ENCODE measurements at regions not wholly inside any gene's neighbourhood (a gene's known extent, or its start where the extent isn't known, plus 50 kb on each side); places are given as distances from the start of the nearest gene placed in this dataset.

DNA sequence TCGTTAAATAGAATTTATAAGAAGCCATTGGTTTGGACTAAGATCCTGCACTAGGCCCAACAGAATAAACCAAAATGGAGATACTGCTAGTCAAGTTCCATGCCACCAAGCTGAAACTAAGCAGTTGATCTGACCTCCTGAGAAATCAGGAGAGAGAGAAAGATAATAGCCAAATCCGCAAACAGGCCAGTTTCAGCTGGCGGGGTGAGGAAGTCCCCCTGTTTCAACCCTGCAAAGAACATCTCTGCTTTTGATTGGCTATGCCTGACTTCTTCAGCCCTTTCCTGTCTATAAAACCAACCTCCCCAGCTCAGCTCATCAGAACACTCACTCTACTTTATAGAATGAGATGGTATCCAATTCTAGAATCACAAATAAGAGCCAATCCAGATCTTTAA, 543.3 kb upstream of the ID2 start:
- no peaks in the 10 kb centered on the region for H3K4me1 Mint-ChIP-seq (ENCODE audit: unreplicated experiment)
- peaks cover 5% of the 10 kb centered on the region for H3K27me3 Mint-ChIP-seq (ENCODE audit: unreplicated experiment)
- H3K36me3 Mint-ChIP-seq (ENCODE audit: unreplicated experiment): no peaks in the 10 kb centered on the region
- H3K9me3 Mint-ChIP-seq (ENCODE audit: unreplicated experiment): no peaks in the 10 kb centered on the region
- TF ChIP-seq, protein P1, sequence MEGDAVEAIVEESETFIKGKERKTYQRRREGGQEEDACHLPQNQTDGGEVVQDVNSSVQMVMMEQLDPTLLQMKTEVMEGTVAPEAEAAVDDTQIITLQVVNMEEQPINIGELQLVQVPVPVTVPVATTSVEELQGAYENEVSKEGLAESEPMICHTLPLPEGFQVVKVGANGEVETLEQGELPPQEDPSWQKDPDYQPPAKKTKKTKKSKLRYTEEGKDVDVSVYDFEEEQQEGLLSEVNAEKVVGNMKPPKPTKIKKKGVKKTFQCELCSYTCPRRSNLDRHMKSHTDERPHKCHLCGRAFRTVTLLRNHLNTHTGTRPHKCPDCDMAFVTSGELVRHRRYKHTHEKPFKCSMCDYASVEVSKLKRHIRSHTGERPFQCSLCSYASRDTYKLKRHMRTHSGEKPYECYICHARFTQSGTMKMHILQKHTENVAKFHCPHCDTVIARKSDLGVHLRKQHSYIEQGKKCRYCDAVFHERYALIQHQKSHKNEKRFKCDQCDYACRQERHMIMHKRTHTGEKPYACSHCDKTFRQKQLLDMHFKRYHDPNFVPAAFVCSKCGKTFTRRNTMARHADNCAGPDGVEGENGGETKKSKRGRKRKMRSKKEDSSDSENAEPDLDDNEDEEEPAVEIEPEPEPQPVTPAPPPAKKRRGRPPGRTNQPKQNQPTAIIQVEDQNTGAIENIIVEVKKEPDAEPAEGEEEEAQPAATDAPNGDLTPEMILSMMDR (IDR thresholded peaks at IDR 0.05): no peak
- no peak overlapping the region for H3K27ac Mint-ChIP-seq (ENCODE audit: unreplicated experiment)
- no peak for DNase-seq (ENCODE audit: extremely low spot score, unreplicated experiment)
- no peak overlapping the region for H3K4me3 Mint-ChIP-seq (ENCODE audit: unreplicated experiment)

DNA sequence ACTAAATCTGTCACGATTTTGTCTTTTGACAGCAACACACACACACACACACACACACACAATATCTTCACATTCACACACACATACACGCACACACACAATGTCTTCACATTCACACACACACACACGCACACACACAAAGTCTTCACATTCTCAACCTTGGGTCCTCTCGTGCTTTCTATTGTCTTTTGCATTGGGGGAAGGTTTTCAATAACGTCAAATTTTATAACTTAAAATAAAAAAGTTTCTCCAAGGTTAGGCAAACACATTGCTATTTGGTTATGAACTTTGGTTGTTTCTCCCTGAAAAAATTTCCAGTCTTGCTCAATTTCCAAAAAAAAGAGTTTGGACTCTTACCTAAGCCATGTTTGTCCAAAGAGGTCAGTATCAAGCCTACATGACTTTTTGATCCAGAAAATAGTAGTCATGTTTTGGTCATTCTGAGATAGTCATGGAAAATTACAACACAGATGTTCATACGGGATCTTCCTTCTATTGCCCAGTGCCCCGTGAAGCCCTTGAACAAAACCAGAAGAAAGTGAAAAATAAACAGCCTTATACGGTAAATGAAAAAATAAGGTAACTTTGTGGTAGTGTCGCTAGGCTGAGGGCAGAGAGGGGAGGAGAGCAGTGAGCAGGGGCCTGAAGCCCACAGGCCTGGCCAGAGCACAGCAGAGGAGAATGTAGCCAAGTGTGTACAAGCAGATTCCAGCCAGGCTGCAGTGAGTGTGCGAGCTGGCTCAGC, 542.8 kb upstream of the ID2 start:
- H3K4me3 Mint-ChIP-seq (ENCODE audit: unreplicated experiment): no peak overlapping the region
- no peaks in the 10 kb centered on the region for H3K36me3 Mint-ChIP-seq (ENCODE audit: unreplicated experiment)
- no peak for DNase-seq (ENCODE audit: extremely low spot score, unreplicated experiment)
- no peaks in the 10 kb centered on the region for H3K4me1 Mint-ChIP-seq (ENCODE audit: unreplicated experiment)
- peaks cover 5% of the 10 kb centered on the region for H3K27me3 Mint-ChIP-seq (ENCODE audit: unreplicated experiment)
- TF ChIP-seq, protein P1 (IDR thresholded peaks at IDR 0.05): no peak
- H3K27ac Mint-ChIP-seq (ENCODE audit: unreplicated experiment): no peak overlapping the region
- no peaks in the 10 kb centered on the region for H3K9me3 Mint-ChIP-seq (ENCODE audit: unreplicated experiment)

DNA sequence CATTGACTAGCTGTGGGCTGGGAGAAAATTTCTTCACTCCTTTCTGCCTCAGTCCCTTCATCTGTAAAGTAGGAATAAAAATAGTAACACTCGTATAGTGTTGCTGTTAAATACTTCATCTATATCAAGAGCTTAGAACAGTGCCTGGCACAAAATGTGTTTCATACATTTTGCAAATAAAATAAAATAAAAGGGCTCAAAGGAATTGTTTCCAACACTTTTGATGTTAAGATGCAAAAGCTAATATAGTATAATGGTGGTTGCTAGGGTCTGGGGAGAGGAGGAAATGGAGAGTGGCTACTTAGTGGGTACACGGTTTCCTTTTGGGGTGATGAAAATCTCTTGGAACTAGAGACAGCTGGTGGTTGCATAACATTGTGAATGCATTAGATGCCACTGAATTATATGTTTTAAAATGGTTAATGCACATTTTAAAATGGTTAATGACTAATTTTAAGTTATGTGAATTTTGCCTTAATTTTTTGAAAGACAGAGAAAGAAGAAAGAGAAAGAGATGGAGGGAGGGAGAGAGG, 542.1 kb upstream of the ID2 start:
- no peaks in the 10 kb centered on the region for H3K36me3 Mint-ChIP-seq (ENCODE audit: unreplicated experiment)
- DNase-seq (ENCODE audit: extremely low spot score, unreplicated experiment): no peak
- H3K27me3 Mint-ChIP-seq (ENCODE audit: unreplicated experiment): peaks cover 5% of the 10 kb centered on the region
- H3K9me3 Mint-ChIP-seq (ENCODE audit: unreplicated experiment): no peaks in the 10 kb centered on the region
- TF ChIP-seq, protein P1 (IDR thresholded peaks at IDR 0.05): no peak
- H3K4me3 Mint-ChIP-seq (ENCODE audit: unreplicated experiment): no peak overlapping the region
- no peak overlapping the region for H3K27ac Mint-ChIP-seq (ENCODE audit: unreplicated experiment)
- H3K4me1 Mint-ChIP-seq (ENCODE audit: unreplicated experiment): no peaks in the 10 kb centered on the region

DNA sequence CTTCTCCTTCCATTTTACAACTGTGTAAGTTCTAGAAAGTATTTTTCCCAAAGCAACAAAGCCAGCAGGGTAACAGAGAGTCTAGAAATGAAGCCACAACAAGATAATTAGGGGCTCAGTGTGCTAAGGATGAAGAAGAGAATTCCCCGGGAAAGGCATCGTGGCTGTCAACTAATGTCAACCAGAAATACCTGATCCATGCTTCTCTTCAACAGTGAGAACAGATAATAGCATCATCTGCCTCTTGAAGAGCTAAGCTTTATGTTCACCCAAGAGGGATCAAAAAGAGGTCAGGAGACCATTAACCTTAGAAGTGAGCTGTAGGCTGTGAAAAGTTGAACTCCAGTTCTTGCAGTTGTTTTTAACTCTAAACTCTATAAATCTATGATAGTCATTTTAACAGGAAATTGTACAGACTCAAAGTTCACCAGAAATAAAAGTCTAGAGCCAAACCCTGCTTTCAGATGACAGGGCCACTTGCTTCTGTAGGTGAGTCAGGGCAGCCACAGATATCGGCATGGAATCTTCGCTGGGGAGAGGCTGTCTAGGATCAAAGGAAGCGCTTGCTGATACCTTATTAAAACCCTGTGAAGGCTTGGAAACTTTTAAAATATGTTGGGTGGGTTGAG, 540.7 kb upstream of the ID2 start:
- no peaks in the 10 kb centered on the region for H3K9me3 Mint-ChIP-seq (ENCODE audit: unreplicated experiment)
- TF ChIP-seq, protein P1 (IDR thresholded peaks at IDR 0.05): no peak
- no peaks in the 10 kb centered on the region for H3K27me3 Mint-ChIP-seq (ENCODE audit: unreplicated experiment)
- no peak overlapping the region for H3K4me3 Mint-ChIP-seq (ENCODE audit: unreplicated experiment)
- peaks cover 3% of the 10 kb centered on the region for H3K4me1 Mint-ChIP-seq (ENCODE audit: unreplicated experiment)
- no peak overlapping the region for H3K27ac Mint-ChIP-seq (ENCODE audit: unreplicated experiment)
- DNase-seq (ENCODE audit: extremely low spot score, unreplicated experiment): no peak
- no peaks in the 10 kb centered on the region for H3K36me3 Mint-ChIP-seq (ENCODE audit: unreplicated experiment)

DNA sequence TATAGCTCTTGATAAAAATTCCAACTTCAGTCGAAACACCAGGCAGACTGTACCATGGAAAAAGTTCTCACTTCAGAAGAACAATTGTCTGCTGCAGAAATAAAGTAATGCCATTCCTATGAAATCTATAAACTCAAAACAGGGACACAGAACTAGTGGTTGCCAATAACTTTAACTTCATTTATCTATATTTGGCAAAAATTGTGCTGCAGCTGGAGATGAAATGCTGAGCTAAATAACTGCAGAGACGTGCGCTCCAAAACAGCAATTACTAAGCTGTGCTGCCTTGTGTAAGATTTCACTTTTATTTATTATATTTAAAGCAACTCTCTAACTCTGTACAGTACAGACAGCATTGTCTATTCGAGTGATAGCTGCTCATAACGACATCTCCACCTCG, 540.1 kb upstream of the ID2 start:
- no peaks in the 10 kb centered on the region for H3K27me3 Mint-ChIP-seq (ENCODE audit: unreplicated experiment)

More for the DNA sequence above, 540.1 kb upstream of the ID2 start:
- no peak for DNase-seq (ENCODE audit: extremely low spot score, unreplicated experiment)
- Mint-ChIP-seq H3K9me3 (ENCODE audit: unreplicated experiment) (no peaks in the 10 kb centered on the region), H3K4me3 (ENCODE audit: unreplicated experiment) (no peak overlapping the region), H3K4me1 (ENCODE audit: unreplicated experiment) (peaks cover 3% of the 10 kb centered on the region), H3K36me3 (ENCODE audit: unreplicated experiment) (no peaks in the 10 kb centered on the region), H3K27ac (ENCODE audit: unreplicated experiment) (no peak overlapping the region)
- TF ChIP-seq, protein P1 (IDR thresholded peaks at IDR 0.05): no peak
